ENCODE measurements at regions not wholly inside any gene's neighbourhood (a gene's known extent, or its start where the extent isn't known, plus 50 kb on each side); places are given as distances from the start of the nearest gene placed in this dataset.

DNA sequence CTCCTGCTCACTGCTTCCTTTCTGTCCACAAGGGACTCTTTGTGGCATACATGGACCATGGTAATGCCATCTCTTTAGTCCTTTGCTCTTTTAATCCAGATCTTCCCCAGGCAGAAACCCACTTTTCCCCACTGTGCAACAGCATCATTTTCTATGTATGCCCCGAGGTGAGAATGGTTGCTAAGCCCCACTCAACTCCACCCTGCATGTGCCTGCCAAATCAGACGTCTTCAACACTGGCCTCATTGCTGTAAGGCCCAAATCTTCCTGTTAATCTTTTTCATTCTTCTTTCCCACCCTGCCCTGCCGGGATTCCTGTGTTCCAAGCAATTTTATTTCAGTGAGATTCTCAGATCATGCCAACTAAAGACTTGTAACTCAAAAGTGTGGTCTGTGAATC lies 328.4 kb downstream of the PAX3 start:
- Histone ChIP-seq H2BK15ac (ENCODE audit: low read depth, low read length) (no peak overlapping the region), H2BK5ac (ENCODE audit: low read depth, low read length, poor library complexity, severe bottlenecking) (no peak overlapping the region), H3K18ac (ENCODE audit: low read depth, low read length) (no peak overlapping the region), H2AK5ac (ENCODE audit: low read depth, low read length) (no peak overlapping the region), H3K9me1 (ENCODE audit: insufficient read depth, low read length) (no peaks in the 10 kb centered on the region), H3K23ac (ENCODE audit: low read depth, low read length) (no peak overlapping the region), H3K4me3 (ENCODE audit: insufficient read depth, low read depth, low read length) (no peak overlapping the region), H4K20me1 (ENCODE audit: insufficient read depth, low read length) (no peaks in the 10 kb centered on the region), H2AK9ac (replicated peaks; ENCODE audit: low read depth, low read length, poor library complexity) (no peak overlapping the region), H3K4me1 (ENCODE audit: control insufficient read depth, insufficient read depth, low read length) (no peaks in the 10 kb centered on the region; the same call in 1 of the 2 replicates), H3K14ac (replicated peaks; ENCODE audit: low read depth, low read length) (no peak overlapping the region), H4K8ac (ENCODE audit: low read depth in 2 of 2, low read length in 2 of 2) (no peak overlapping the region), H3K56ac (ENCODE audit: extremely low read depth, insufficient read depth, low read length) (no peak overlapping the region), H3K36me3 (ENCODE audit: control insufficient read depth, insufficient read depth, low read length) (no peaks in the 10 kb centered on the region), H4K5ac (ENCODE audit: low read depth, low read length) (no peak overlapping the region), H3K4me2 (ENCODE audit: low read depth, low read length) (no peak overlapping the region), H3K27ac (ENCODE audit: insufficient read depth, low read length) (no peak overlapping the region), H4K91ac (ENCODE audit: insufficient read depth, low read depth, low read length) (no peak overlapping the region), H2BK120ac (ENCODE audit: low read depth, low read length) (no peak overlapping the region), H3K79me1 (ENCODE audit: low read depth in 1 of 2, low read length in 2 of 2) (no peaks in the 10 kb centered on the region), H2BK20ac (ENCODE audit: low read depth, low read length) (no peak overlapping the region), H3K27me3 (ENCODE audit: control insufficient read depth, insufficient read depth, low read length) (peaks cover 5% of the 10 kb centered on the region), H2AFZ (replicated peaks; ENCODE audit: low read length, poor library complexity) (no peak overlapping the region), H3K4ac (ENCODE audit: low read depth, low read length) (no peak overlapping the region), H3K9me3 (ENCODE audit: control insufficient read depth, insufficient read depth, low read length) (no peaks in the 10 kb centered on the region), H3K9ac (ENCODE audit: low read depth, low read length) (no peak overlapping the region)
- BruUV-seq (replicated peaks), result no TSS peak
- no peak for ATAC-seq (ENCODE audit: low read depth)
- POLR2A ChIA-PET (ENCODE audit: unreplicated experiment), result no interaction called here
- TF ChIP-seq MXI1 (IDR thresholded peaks at IDR 0.05; ENCODE audit: borderline replicate concordance, low read depth, low read length), result no peak
- no peak for TF ChIP-seq MAZ (IDR thresholded peaks at IDR 0.05; ENCODE audit: borderline replicate concordance, low read depth, low read length)
- TF ChIP-seq RCOR1 (IDR thresholded peaks at IDR 0.05; ENCODE audit: insufficient replicate concordance, low read length), result no peak
- TF ChIP-seq CHD1 (IDR thresholded peaks at IDR 0.05; ENCODE audit: low read depth, low read length), result no peak
- TF ChIP-seq CEBPB (IDR thresholded peaks at IDR 0.05; ENCODE audit: low read depth, low read length), result no peak
- no peak for TF ChIP-seq CTCF (conservative IDR thresholded peaks at IDR 0.05; ENCODE audit: low read depth, low read length)
- TF ChIP-seq RAD21 (IDR thresholded peaks at IDR 0.05; ENCODE audit: low read length), result no peak
- TF ChIP-seq, protein P1, sequence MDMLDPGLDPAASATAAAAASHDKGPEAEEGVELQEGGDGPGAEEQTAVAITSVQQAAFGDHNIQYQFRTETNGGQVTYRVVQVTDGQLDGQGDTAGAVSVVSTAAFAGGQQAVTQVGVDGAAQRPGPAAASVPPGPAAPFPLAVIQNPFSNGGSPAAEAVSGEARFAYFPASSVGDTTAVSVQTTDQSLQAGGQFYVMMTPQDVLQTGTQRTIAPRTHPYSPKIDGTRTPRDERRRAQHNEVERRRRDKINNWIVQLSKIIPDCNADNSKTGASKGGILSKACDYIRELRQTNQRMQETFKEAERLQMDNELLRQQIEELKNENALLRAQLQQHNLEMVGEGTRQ (IDR thresholded peaks at IDR 0.05; ENCODE audit: low read depth, low read length), result no peak
- TF ChIP-seq RFX5 (IDR thresholded peaks at IDR 0.05; ENCODE audit: low read depth, low read length), result no peak
- TF ChIP-seq POLR2A (IDR thresholded peaks at IDR 0.05; ENCODE audit: low read depth, low read length), result no peak
- CTCF ChIA-PET, result interaction anchor here (1.1 kb wide), 2 partner anchors 10 to 389 kb away, joined by 3 to 5 read pairs; no protein-coding TSS in a partner anchor
- intact Hi-C loops (cut with micrococcal nuclease) (no loop called here), dilution Hi-C loops (cut with HindIII; ENCODE audit: low sequenced_read_pairs, unreplicated experiment) (no loop called here), in situ Hi-C loops (cut with MboI; ENCODE audit: low sequenced_read_pairs) (loop anchor here (25.0 kb wide), 2 partner anchors 1283 to 1858 kb away; no protein-coding TSS in a partner anchor)
- no CpG with 5 or more reads among the region's 3 CpGs for WGBS, 2 experiments (ENCODE audit: extremely low coverage in 2 of 2, insufficient read length in 1 of 2)
- no peak for DNase-seq
